Stimulated activated naive CD8-positive, alpha-beta T cell treated with anti-CD3 and anti-CD28 coated beads, Interleukin-15, Interleukin-2, amounts not matched to agents 100 ng/mL and 50 ng/mL, for 24 hours (primary cell): ENCODE measurements at regions not wholly inside any gene's neighbourhood (a gene's known extent, or its start where the extent isn't known, plus 50 kb on each side); places are given as distances from the start of the nearest gene placed in this dataset.
"Not testable (repeated sequence)": the region's sequence is repeated elsewhere in the genome, so short reads cannot be mapped to it uniquely, and the experiment has no call there.

Experiments
- H3K27ac Mint-ChIP-seq: one replicate; pipeline ENCODE4 v1.8.0; 2021; ENCODE audit warnings: mild to moderate bottlenecking, mixed read lengths
- H3K27me3 Mint-ChIP-seq: one replicate; pipeline ENCODE4 v1.8.0; 2021; ENCODE audit warnings: mixed read lengths
- H3K36me3 Mint-ChIP-seq: one replicate; pipeline ENCODE4 v1.8.0; 2021; ENCODE audit warnings: low read depth, mixed read lengths
- H3K4me1 Mint-ChIP-seq: one replicate; pipeline ENCODE4 v1.8.0; 2021; ENCODE audit warnings: low read depth, mixed read lengths
- H3K4me3 Mint-ChIP-seq: one replicate; pipeline ENCODE4 v1.8.0; 2021; ENCODE audit warnings: mild to moderate bottlenecking, mixed read lengths
- H3K9me3 Mint-ChIP-seq: one replicate; pipeline ENCODE4 v1.8.0; 2021; ENCODE audit warnings: mixed read lengths

- no peak overlapping the region for H3K4me3 Mint-ChIP-seq
- H3K4me1 Mint-ChIP-seq = no peaks in the 10 kb centered on the region
- H3K27ac Mint-ChIP-seq = no peak overlapping the region
- peaks cover 12% of the 10 kb centered on the region for H3K27me3 Mint-ChIP-seq
- no peaks in the 10 kb centered on the region for H3K9me3 Mint-ChIP-seq
- H3K36me3 Mint-ChIP-seq = no peaks in the 10 kb centered on the region
These were observed 161.4 kb downstream of the NDUFA12 start for GRCh38 chr12:94841904-94842610.

- H3K27me3 Mint-ChIP-seq = peaks cover 8% of the 10 kb centered on the region
- no peak overlapping the region for H3K4me3 Mint-ChIP-seq
- H3K4me1 Mint-ChIP-seq = no peaks in the 10 kb centered on the region
- no peaks in the 10 kb centered on the region for H3K36me3 Mint-ChIP-seq
- no peak overlapping the region for H3K27ac Mint-ChIP-seq
- no peaks in the 10 kb centered on the region for H3K9me3 Mint-ChIP-seq
These were observed 162.3 kb downstream of the NDUFA12 start for GRCh38 chr12:94841177-94841576.

GRCh38 chr12:94839347-94839746 is 164.2 kb downstream of the NDUFA12 start:
- Mint-ChIP-seq H3K9me3 (no peaks in the 10 kb centered on the region), H3K27ac (no peak overlapping the region), H3K4me3 (no peak overlapping the region), H3K27me3 (no peaks in the 10 kb centered on the region), H3K36me3 (no peaks in the 10 kb centered on the region), H3K4me1 (no peaks in the 10 kb centered on the region)

GRCh38 chr12:94836952-94837670 is 166.4 kb downstream of the NDUFA12 start:
- not testable (repeated sequence) for H3K4me3 Mint-ChIP-seq, H3K27me3 Mint-ChIP-seq, H3K9me3 Mint-ChIP-seq, H3K27ac Mint-ChIP-seq, H3K36me3 Mint-ChIP-seq, H3K4me1 Mint-ChIP-seq

GRCh38 chr12:94834036-94834625 is 169.4 kb downstream of the NDUFA12 start:
- Mint-ChIP-seq H3K4me1 (peaks cover 33% of the 10 kb centered on the region), H3K4me3 (no peak overlapping the region), H3K36me3 (no peaks in the 10 kb centered on the region), H3K27me3 (no peaks in the 10 kb centered on the region), H3K27ac (no peak overlapping the region), H3K9me3 (no peaks in the 10 kb centered on the region)

- peaks cover 33% of the 10 kb centered on the region for H3K4me1 Mint-ChIP-seq
- H3K4me3 Mint-ChIP-seq = no peak overlapping the region
- H3K27me3 Mint-ChIP-seq = no peaks in the 10 kb centered on the region
- no peaks in the 10 kb centered on the region for H3K36me3 Mint-ChIP-seq
- no peak overlapping the region for H3K27ac Mint-ChIP-seq
- H3K9me3 Mint-ChIP-seq = no peaks in the 10 kb centered on the region
These were observed 170.5 kb downstream of the NDUFA12 start for GRCh38 chr12:94832780-94833681.

GRCh38 chr12:94832105-94832504 is 171.4 kb downstream of the NDUFA12 start:
- Mint-ChIP-seq H3K9me3 (no peaks in the 10 kb centered on the region), H3K4me3 (no peak overlapping the region), H3K27ac (peak overlapping the region; percentile 85), H3K4me1 (peaks cover 33% of the 10 kb centered on the region), H3K27me3 (no peaks in the 10 kb centered on the region), H3K36me3 (no peaks in the 10 kb centered on the region)

GRCh38 chr12:94831081-94831751 is 172.3 kb downstream of the NDUFA12 start:
- Mint-ChIP-seq H3K4me3 (peak overlapping the region; percentile 19), H3K27ac (peak overlapping the region; percentile 85), H3K4me1 (peaks cover 33% of the 10 kb centered on the region), H3K36me3 (no peaks in the 10 kb centered on the region), H3K27me3 (no peaks in the 10 kb centered on the region), H3K9me3 (no peaks in the 10 kb centered on the region)

- no peaks in the 10 kb centered on the region for H3K9me3 Mint-ChIP-seq
- no peaks in the 10 kb centered on the region for H3K36me3 Mint-ChIP-seq
- no peak overlapping the region for H3K27ac Mint-ChIP-seq
- H3K27me3 Mint-ChIP-seq = no peaks in the 10 kb centered on the region
- peaks cover 33% of the 10 kb centered on the region for H3K4me1 Mint-ChIP-seq
- no peak overlapping the region for H3K4me3 Mint-ChIP-seq
These were observed 173.9 kb downstream of the NDUFA12 start for GRCh38 chr12:94829552-94829951.

GRCh38 chr12:94819011-94819410 is 168.7 kb upstream of the TMCC3 start:
- no peak overlapping the region for H3K27ac Mint-ChIP-seq
- peaks cover 12% of the 10 kb centered on the region for H3K4me1 Mint-ChIP-seq
- peaks cover 8% of the 10 kb centered on the region for H3K9me3 Mint-ChIP-seq
- peaks cover 1% of the 10 kb centered on the region for H3K36me3 Mint-ChIP-seq
- no peaks in the 10 kb centered on the region for H3K27me3 Mint-ChIP-seq
- H3K4me3 Mint-ChIP-seq = no peak overlapping the region

GRCh38 chr12:94817695-94818075 is 167.3 kb upstream of the TMCC3 start:
- peak overlapping the region; percentile 40 for H3K27ac Mint-ChIP-seq
- peaks cover 12% of the 10 kb centered on the region for H3K4me1 Mint-ChIP-seq
- peak overlapping the region; percentile 43 for H3K4me3 Mint-ChIP-seq
- no peaks in the 10 kb centered on the region for H3K27me3 Mint-ChIP-seq
- H3K9me3 Mint-ChIP-seq = peaks cover 21% of the 10 kb centered on the region
- peaks cover 11% of the 10 kb centered on the region for H3K36me3 Mint-ChIP-seq

- H3K4me1 Mint-ChIP-seq = peaks cover 12% of the 10 kb centered on the region
- H3K4me3 Mint-ChIP-seq = peak overlapping the region; percentile 51
- H3K36me3 Mint-ChIP-seq = peaks cover 16% of the 10 kb centered on the region
- H3K9me3 Mint-ChIP-seq = peaks cover 21% of the 10 kb centered on the region
- not testable (repeated sequence) for H3K27me3 Mint-ChIP-seq
- H3K27ac Mint-ChIP-seq = peak overlapping the region; percentile 11
These were observed 166.8 kb upstream of the TMCC3 start for GRCh38 chr12:94817201-94817600.

- Mint-ChIP-seq H3K4me3 (peak overlapping the region; percentile 51), H3K4me1 (peaks cover 12% of the 10 kb centered on the region), H3K9me3 (peaks cover 23% of the 10 kb centered on the region), H3K36me3 (peaks cover 16% of the 10 kb centered on the region)
- not testable (repeated sequence) for H3K27ac Mint-ChIP-seq, H3K27me3 Mint-ChIP-seq
These were observed 166.4 kb upstream of the TMCC3 start for GRCh38 chr12:94816746-94817145.

- Mint-ChIP-seq H3K4me1 (peaks cover 12% of the 10 kb centered on the region), H3K27me3 (no peaks in the 10 kb centered on the region), H3K36me3 (peaks cover 21% of the 10 kb centered on the region), H3K4me3 (peak overlapping the region; percentile 35), H3K27ac (peak overlapping the region; percentile 23), H3K9me3 (peaks cover 27% of the 10 kb centered on the region)
These were observed 165.6 kb upstream of the TMCC3 start for GRCh38 chr12:94815958-94816357.
